ENCODE measurements at regions not wholly inside any gene's neighbourhood (a gene's known extent, or its start where the extent isn't known, plus 50 kb on each side); places are given as distances from the start of the nearest gene placed in this dataset.
"Not testable (repeated sequence)": the region's sequence is repeated elsewhere in the genome, so short reads cannot be mapped to it uniquely, and the experiment has no call there.

- DNase-seq: no peak
Measured at GRCh38 chr6:81451787-81452186, 300.7 kb downstream of the TENT5A start.

- DNase-seq: no peak
Measured at GRCh38 chr6:81450180-81450579, 302.3 kb downstream of the TENT5A start.

- DNase-seq: no peak
Measured at GRCh38 chr6:81446509-81446908, 306.0 kb downstream of the TENT5A start.

GRCh38 chr6:81439417-81439816 lies 313.1 kb downstream of the TENT5A start:
- DNase-seq: no peak

GRCh38 chr6:81436990-81437389 lies 315.5 kb downstream of the TENT5A start:
- no peak for DNase-seq

- no peak for DNase-seq
Measured at GRCh38 chr6:81413306-81413705, 339.2 kb downstream of the TENT5A start.

GRCh38 chr6:81401970-81402690 lies 350.4 kb downstream of the TENT5A start:
- DNase-seq: no peak

GRCh38 chr6:81396916-81397315 lies 355.6 kb downstream of the TENT5A start:
- no peak for DNase-seq

- DNase-seq: no peak
Measured at GRCh38 chr6:81387163-81387562, 365.3 kb downstream of the TENT5A start.

GRCh38 chr6:81384921-81385320 lies 367.6 kb downstream of the TENT5A start:
- DNase-seq: no peak

- no peak for DNase-seq
Measured at GRCh38 chr6:81383472-81383871, 369.0 kb downstream of the TENT5A start.

GRCh38 chr6:81382852-81383251 lies 369.6 kb downstream of the TENT5A start:
- DNase-seq: no peak

- DNase-seq: no peak
Measured at GRCh38 chr6:81381382-81381916, 371.0 kb downstream of the TENT5A start.

- DNase-seq: no peak
Measured at GRCh38 chr6:81380718-81381338, 371.7 kb downstream of the TENT5A start.

GRCh38 chr6:81376745-81377144 lies 375.7 kb downstream of the TENT5A start:
- no peak for DNase-seq

- no peak for DNase-seq
Measured at GRCh38 chr6:81373414-81373813, 379.1 kb downstream of the TENT5A start.

- no peak for DNase-seq
Measured at GRCh38 chr6:81371930-81372329, 380.6 kb downstream of the TENT5A start.

GRCh38 chr6:81366972-81367371 lies 385.5 kb downstream of the TENT5A start:
- DNase-seq: no peak

- DNase-seq: no peak
Measured at GRCh38 chr6:81362246-81362645, 390.2 kb downstream of the TENT5A start.

GRCh38 chr6:81353262-81353661 lies 399.2 kb downstream of the TENT5A start:
- no peak for DNase-seq

GRCh38 chr6:81344026-81344425 lies 408.5 kb downstream of the TENT5A start:
- not testable (repeated sequence) for DNase-seq

- DNase-seq: no peak
Measured at GRCh38 chr6:81340946-81341345, 411.5 kb downstream of the TENT5A start.

- DNase-seq: no peak
Measured at GRCh38 chr6:81331526-81331925, 421.0 kb downstream of the TENT5A start.

- DNase-seq: no peak
Measured at GRCh38 chr6:81328700-81329099, 423.8 kb downstream of the TENT5A start.
